ENCODE measurements at regions not wholly inside any gene's neighbourhood (a gene's known extent, or its start where the extent isn't known, plus 50 kb on each side); places are given as distances from the start of the nearest gene placed in this dataset.

DNA sequence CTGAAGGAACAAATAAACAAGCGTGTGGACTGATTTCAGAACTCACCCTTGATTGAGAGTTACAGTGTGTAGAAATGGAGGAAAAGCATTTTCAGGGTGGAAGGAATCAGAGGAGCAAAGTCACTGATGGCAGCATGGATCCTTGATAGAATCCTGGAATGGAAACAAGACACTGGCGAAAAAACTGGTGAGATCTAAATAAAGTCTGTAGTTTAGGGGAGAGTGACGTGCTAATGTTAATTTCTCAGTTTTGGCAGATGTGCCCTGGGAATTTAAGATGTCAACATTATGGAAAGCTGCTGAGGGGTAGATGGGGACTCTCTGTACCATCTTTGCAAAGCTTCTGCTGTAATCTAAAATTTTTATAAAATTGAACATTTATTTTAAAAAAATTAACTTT, 378.0 kb downstream of the UQCRFS1 start:
- WGBS, 2 experiments (ENCODE audit: insufficient coverage in 2 of 2) = 70 to 81% methylated on average over 2 to 3 of the region's 3 CpGs

GRCh38 chr19:28831462-28831861, 381.5 kb downstream of the UQCRFS1 start:
- Histone ChIP-seq H3K36me3 (ENCODE audit: control insufficient read depth, insufficient read depth, low read length) (no peaks in the 10 kb centered on the region), H3K4me3 (ENCODE audit: extremely low read depth, insufficient read depth, low read length, poor library complexity, severe bottlenecking) (no peak overlapping the region), H3K9me3 (ENCODE audit: control insufficient read depth, low read length) (no peaks in the 10 kb centered on the region), H3K27ac (ENCODE audit: low read depth, low read length, severe bottlenecking) (no peak overlapping the region), H3K4me1 (ENCODE audit: control insufficient read depth, insufficient read depth, low read length, poor library complexity, severe bottlenecking) (no peaks in the 10 kb centered on the region)
- 70 to 100% methylated on average over 2 to 3 of the region's 5 CpGs for WGBS, 2 experiments (ENCODE audit: insufficient coverage in 2 of 2)

More for the DNA sequence above, 378.0 kb downstream of the UQCRFS1 start:
- Histone ChIP-seq H3K36me3 (ENCODE audit: control insufficient read depth, insufficient read depth, low read length) (no peaks in the 10 kb centered on the region), H3K9me3 (ENCODE audit: control insufficient read depth, low read length) (no peaks in the 10 kb centered on the region), H3K4me3 (ENCODE audit: extremely low read depth, insufficient read depth, low read length, poor library complexity, severe bottlenecking) (no peak overlapping the region), H3K4me1 (ENCODE audit: control insufficient read depth, insufficient read depth, low read length, poor library complexity, severe bottlenecking) (no peaks in the 10 kb centered on the region), H3K27ac (ENCODE audit: low read depth, low read length, severe bottlenecking) (no peak overlapping the region)

DNA sequence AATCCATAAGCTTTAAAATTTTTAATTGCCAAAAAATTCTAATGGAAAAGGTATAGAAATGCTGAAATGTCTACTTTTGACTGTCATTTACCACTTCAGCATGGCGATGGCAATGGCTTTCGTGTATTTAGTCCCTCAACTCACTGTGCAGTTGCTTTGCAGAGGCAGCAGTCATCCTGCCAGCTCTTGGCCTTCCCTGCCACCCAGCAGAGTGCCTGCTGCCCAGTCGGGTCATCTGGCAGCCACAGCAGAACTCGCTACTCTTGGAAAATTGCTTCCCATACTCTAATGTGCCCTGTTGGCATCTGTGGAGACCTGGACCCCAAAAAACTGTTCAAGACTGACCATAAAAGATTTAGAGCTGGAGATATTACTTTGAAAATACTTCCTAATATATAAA, 383.2 kb downstream of the UQCRFS1 start:
- WGBS, 2 experiments (ENCODE audit: insufficient coverage in 2 of 2) = 80 to 83% methylated on average over 3 to 4 of the region's 4 CpGs
- Histone ChIP-seq H3K9me3 (ENCODE audit: control insufficient read depth, low read length) (no peaks in the 10 kb centered on the region), H3K4me1 (ENCODE audit: control insufficient read depth, insufficient read depth, low read length, poor library complexity, severe bottlenecking) (no peaks in the 10 kb centered on the region), H3K36me3 (ENCODE audit: control insufficient read depth, insufficient read depth, low read length) (no peaks in the 10 kb centered on the region), H3K4me3 (ENCODE audit: extremely low read depth, insufficient read depth, low read length, poor library complexity, severe bottlenecking) (no peak overlapping the region), H3K27ac (ENCODE audit: low read depth, low read length, severe bottlenecking) (no peak overlapping the region)

GRCh38 chr19:28829359-28829758, 383.6 kb downstream of the UQCRFS1 start:
- no peaks in the 10 kb centered on the region for H3K4me1 ChIP-seq (ENCODE audit: control insufficient read depth, insufficient read depth, low read length, poor library complexity, severe bottlenecking)
- H3K9me3 ChIP-seq (ENCODE audit: control insufficient read depth, low read length) = no peaks in the 10 kb centered on the region
- no peak overlapping the region for H3K4me3 ChIP-seq (ENCODE audit: extremely low read depth, insufficient read depth, low read length, poor library complexity, severe bottlenecking)
- WGBS, 2 experiments (ENCODE audit: insufficient coverage in 2 of 2) = no CpG with 5 or more reads among the region's 1 CpG
- no peak overlapping the region for H3K27ac ChIP-seq (ENCODE audit: low read depth, low read length, severe bottlenecking)
- no peaks in the 10 kb centered on the region for H3K36me3 ChIP-seq (ENCODE audit: control insufficient read depth, insufficient read depth, low read length)

GRCh38 chr19:28828276-28828870, 384.6 kb downstream of the UQCRFS1 start:
- WGBS, 2 experiments (ENCODE audit: insufficient coverage in 2 of 2) = 85 to 87% methylated on average over 8 to 10 of the region's 10 CpGs
- Histone ChIP-seq H3K27ac (ENCODE audit: low read depth, low read length, severe bottlenecking) (no peak overlapping the region), H3K9me3 (ENCODE audit: control insufficient read depth, low read length) (no peaks in the 10 kb centered on the region), H3K4me3 (ENCODE audit: extremely low read depth, insufficient read depth, low read length, poor library complexity, severe bottlenecking) (no peak overlapping the region), H3K4me1 (ENCODE audit: control insufficient read depth, insufficient read depth, low read length, poor library complexity, severe bottlenecking) (peaks cover 5% of the 10 kb centered on the region), H3K36me3 (ENCODE audit: control insufficient read depth, insufficient read depth, low read length) (no peaks in the 10 kb centered on the region)

- no peaks in the 10 kb centered on the region for H3K36me3 ChIP-seq (ENCODE audit: control insufficient read depth, insufficient read depth, low read length)
- H3K27ac ChIP-seq (ENCODE audit: low read depth, low read length, severe bottlenecking) = no peak overlapping the region
- peaks cover 6% of the 10 kb centered on the region for H3K4me1 ChIP-seq (ENCODE audit: control insufficient read depth, insufficient read depth, low read length, poor library complexity, severe bottlenecking)
- WGBS, 2 experiments (ENCODE audit: insufficient coverage in 2 of 2) = 90 to 97% methylated on average over 6 to 7 of the region's 8 CpGs
- no peaks in the 10 kb centered on the region for H3K9me3 ChIP-seq (ENCODE audit: control insufficient read depth, low read length)
- no peak overlapping the region for H3K4me3 ChIP-seq (ENCODE audit: extremely low read depth, insufficient read depth, low read length, poor library complexity, severe bottlenecking)
These were observed 385.6 kb downstream of the UQCRFS1 start for GRCh38 chr19:28827382-28827781.

GRCh38 chr19:28823338-28823961, 389.5 kb downstream of the UQCRFS1 start:
- H3K36me3 ChIP-seq (ENCODE audit: control insufficient read depth, insufficient read depth, low read length) = no peaks in the 10 kb centered on the region
- WGBS, 2 experiments (ENCODE audit: insufficient coverage in 2 of 2) = 30 to 43% methylated on average over 6 to 10 of the region's 11 CpGs

GRCh38 chr19:28820289-28820688, 392.7 kb downstream of the UQCRFS1 start:
- H3K4me3 ChIP-seq (ENCODE audit: extremely low read depth, insufficient read depth, low read length, poor library complexity, severe bottlenecking) = no peak overlapping the region
- H3K4me1 ChIP-seq (ENCODE audit: control insufficient read depth, insufficient read depth, low read length, poor library complexity, severe bottlenecking) = peaks cover 6% of the 10 kb centered on the region
- H3K27ac ChIP-seq (ENCODE audit: low read depth, low read length, severe bottlenecking) = no peak overlapping the region
- H3K36me3 ChIP-seq (ENCODE audit: control insufficient read depth, insufficient read depth, low read length) = no peaks in the 10 kb centered on the region
- no peaks in the 10 kb centered on the region for H3K9me3 ChIP-seq (ENCODE audit: control insufficient read depth, low read length)
- WGBS, 2 experiments (ENCODE audit: insufficient coverage in 2 of 2) = 83% methylated on average over 1 of the region's 2 CpGs; no CpG with 5 or more reads in 1 of the 2 experiments

More at GRCh38 chr19:28823338-28823961, 389.5 kb downstream of the UQCRFS1 start:
- Histone ChIP-seq H3K9me3 (ENCODE audit: control insufficient read depth, low read length) (no peaks in the 10 kb centered on the region), H3K4me3 (ENCODE audit: extremely low read depth, insufficient read depth, low read length, poor library complexity, severe bottlenecking) (no peak overlapping the region), H3K4me1 (ENCODE audit: control insufficient read depth, insufficient read depth, low read length, poor library complexity, severe bottlenecking) (peaks cover 6% of the 10 kb centered on the region), H3K27ac (ENCODE audit: low read depth, low read length, severe bottlenecking) (no peak overlapping the region)

- no peaks in the 10 kb centered on the region for H3K4me1 ChIP-seq (ENCODE audit: control insufficient read depth, insufficient read depth, low read length, poor library complexity, severe bottlenecking)
- no peak overlapping the region for H3K27ac ChIP-seq (ENCODE audit: low read depth, low read length, severe bottlenecking)
- H3K4me3 ChIP-seq (ENCODE audit: extremely low read depth, insufficient read depth, low read length, poor library complexity, severe bottlenecking) = no peak overlapping the region
- H3K36me3 ChIP-seq (ENCODE audit: control insufficient read depth, insufficient read depth, low read length) = no peaks in the 10 kb centered on the region
- no peaks in the 10 kb centered on the region for H3K9me3 ChIP-seq (ENCODE audit: control insufficient read depth, low read length)
- WGBS, 2 experiments (ENCODE audit: insufficient coverage in 2 of 2) = 61 to 68% methylated on average over 2 of the region's 2 CpGs
These were observed 397.7 kb downstream of the UQCRFS1 start for GRCh38 chr19:28815257-28815656.

DNA sequence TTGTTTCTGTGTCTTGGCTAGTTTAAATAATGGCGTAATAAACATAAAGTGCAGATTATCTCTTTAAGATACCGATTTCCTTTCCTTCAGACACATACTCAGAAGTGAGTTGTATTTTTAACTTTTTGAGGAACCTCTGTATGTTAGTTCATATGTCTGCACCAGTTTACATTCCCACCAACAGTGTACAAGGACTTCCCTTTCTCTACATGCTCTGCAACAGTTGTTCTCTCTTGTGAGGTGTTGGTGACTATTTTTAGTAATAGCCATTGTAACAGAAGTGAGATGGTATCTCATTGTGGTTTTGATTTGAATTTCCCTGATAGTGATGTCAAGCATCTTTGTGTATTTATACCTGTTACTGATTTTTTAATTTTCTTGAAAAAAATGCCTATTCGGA, 418.6 kb downstream of the UQCRFS1 start:
- H3K27ac ChIP-seq (ENCODE audit: low read depth, low read length, severe bottlenecking) = no peak overlapping the region

More for the DNA sequence above, 418.6 kb downstream of the UQCRFS1 start:
- Histone ChIP-seq H3K9me3 (ENCODE audit: control insufficient read depth, low read length) (no peaks in the 10 kb centered on the region), H3K36me3 (ENCODE audit: control insufficient read depth, insufficient read depth, low read length) (no peaks in the 10 kb centered on the region), H3K4me3 (ENCODE audit: extremely low read depth, insufficient read depth, low read length, poor library complexity, severe bottlenecking) (no peak overlapping the region), H3K4me1 (ENCODE audit: control insufficient read depth, insufficient read depth, low read length, poor library complexity, severe bottlenecking) (no peaks in the 10 kb centered on the region)
- WGBS, 2 experiments (ENCODE audit: insufficient coverage in 2 of 2) = no CpG with 5 or more reads among the region's 3 CpGs

Data from mesodermal cell (in vitro differentiated cells).